H7 (cell line): ENCODE measurements at regions not wholly inside any gene's neighbourhood (a gene's known extent, or its start where the extent isn't known, plus 50 kb on each side); places are given as distances from the start of the nearest gene placed in this dataset.

Source experiments
- DNase-seq: peaks from one replicate; pipeline ENCODE4 v3.0.0; 2012
- H3K27me3 ChIP-seq: 2 replicates; pipeline ENCODE4 v1.6.0; 2011; ENCODE audit warnings: mild to moderate bottlenecking, low read length; ENCODE audit not compliant: control insufficient read depth, insufficient read depth
- H3K36me3 ChIP-seq: replicated peaks from 2 replicates; pipeline ENCODE4 v1.5.1; 2011; ENCODE audit warnings: low read length; ENCODE audit not compliant: control insufficient read depth, insufficient read depth
- H3K4me3 ChIP-seq: 2 replicates; pipeline ENCODE4 v1.5.1; 2011; ENCODE audit warnings: low read depth, mild to moderate bottlenecking, control low read depth, low read length, moderate library complexity; ENCODE audit not compliant: insufficient read depth

DNA sequence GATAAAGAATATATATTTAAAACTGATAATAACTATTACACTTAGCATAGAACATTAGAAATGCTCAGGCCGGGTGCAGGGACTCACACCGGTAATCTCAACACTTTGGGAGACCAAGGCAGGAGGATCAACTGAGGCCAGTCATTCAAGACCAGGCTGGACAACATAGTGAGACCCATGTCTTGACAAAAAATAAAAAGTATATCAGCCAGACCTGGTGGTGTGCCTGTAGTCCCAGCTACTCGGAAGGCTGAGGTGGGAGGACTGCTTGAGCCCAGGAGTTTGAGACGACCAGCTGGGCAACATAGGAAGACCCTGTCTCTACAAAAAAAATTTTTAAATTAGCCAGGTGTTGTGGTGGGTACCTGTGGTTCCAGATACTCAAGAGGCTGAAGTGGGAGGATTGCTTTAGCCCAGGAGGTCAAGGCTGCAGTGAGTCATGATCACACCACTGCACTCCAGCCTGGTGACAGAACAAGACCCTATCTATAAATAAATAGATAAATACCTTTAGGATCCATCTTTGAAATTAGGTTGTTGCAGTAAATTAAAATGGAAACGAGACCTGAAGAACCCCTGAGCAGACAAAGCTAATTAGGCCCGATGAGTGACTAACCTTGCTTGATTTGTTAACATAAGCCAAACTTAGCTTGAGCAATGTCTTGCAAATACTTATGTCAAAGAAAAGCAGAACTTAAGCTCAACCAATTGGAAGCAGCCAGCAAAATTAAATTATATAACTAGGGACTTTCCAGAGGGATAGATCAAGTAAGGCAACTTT lies 75.8 kb upstream of the E2F3 start:
- Histone ChIP-seq H3K36me3 (no peaks in the 10 kb centered on the region), H3K27me3 (no peaks in the 10 kb centered on the region), H3K4me3 (no peak overlapping the region)
- DNase-seq, result no peak

DNA sequence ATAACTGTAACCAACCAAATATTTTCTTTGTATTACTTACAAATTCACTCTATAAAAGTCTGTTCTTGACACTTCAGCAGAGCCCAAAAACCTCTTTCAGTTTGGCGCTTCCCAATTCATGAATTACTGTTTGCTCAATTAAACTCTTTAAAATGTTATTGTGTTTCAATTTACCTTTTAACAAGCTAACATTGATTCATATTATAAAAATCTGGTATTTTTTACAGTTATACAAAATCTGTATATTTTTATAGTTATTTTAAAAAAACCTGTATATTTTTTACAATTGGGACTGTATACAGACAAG lies 75.3 kb upstream of the E2F3 start:
- DNase-seq, result no peak
- no peak overlapping the region for H3K4me3 ChIP-seq

DNA sequence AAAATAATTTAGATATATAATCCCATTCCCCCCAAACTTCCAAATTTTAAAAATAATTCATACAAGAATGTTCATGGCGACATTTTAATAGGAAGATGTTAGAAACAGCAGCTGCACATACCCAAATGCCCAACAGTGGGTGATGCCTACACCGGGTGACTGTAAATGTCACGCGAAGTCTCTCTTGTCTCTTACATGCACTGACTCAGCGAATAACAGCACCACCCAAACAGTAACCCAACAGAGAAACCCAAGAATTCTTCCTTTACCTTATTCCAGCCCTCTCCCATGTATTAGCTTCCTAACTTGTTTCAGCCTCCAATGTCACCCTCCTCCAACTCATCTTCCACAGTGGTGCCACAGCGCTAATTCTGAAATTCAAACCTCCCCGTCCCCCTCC lies 74.5 kb upstream of the E2F3 start:
- no peak for DNase-seq
- H3K36me3 ChIP-seq, result no peaks in the 10 kb centered on the region
- H3K27me3 ChIP-seq, result no peaks in the 10 kb centered on the region
- no peak overlapping the region for H3K4me3 ChIP-seq

More for the DNA sequence above, 75.3 kb upstream of the E2F3 start:
- Histone ChIP-seq H3K36me3 (no peaks in the 10 kb centered on the region), H3K27me3 (no peaks in the 10 kb centered on the region)

DNA sequence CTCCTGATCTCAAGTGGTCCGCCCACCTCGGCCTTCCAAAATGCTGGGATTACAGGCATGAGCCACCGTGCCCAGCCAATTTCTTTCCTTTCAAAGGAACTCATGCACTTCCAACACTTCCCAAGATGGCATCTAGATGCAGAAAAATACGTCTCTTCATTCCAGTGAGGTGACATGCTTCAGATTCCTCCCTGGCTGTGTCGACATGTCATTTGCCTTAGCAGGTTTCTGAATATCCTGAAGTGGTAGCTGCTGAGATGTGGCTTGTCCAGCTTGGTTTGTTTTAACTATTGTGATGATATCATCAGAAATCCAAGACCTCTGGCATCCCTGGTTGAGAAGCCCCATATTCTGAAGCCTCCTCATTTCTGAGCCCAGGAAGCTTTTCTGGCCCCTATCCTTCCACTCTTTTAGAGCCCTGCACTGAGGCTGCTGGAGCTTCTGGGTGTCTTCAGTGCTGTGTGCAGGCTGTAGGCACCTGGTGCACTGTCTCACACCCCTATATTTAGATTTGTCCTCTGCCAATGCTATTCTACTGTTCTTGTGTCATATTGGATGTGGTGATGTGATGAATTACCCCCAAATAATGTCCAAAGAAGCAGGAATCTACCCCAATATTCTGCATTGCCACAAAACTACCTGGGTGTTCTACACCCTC lies 73.3 kb upstream of the E2F3 start:
- DNase-seq, result no peak
- no peaks in the 10 kb centered on the region for H3K36me3 ChIP-seq
- H3K4me3 ChIP-seq, result no peak overlapping the region
- no peaks in the 10 kb centered on the region for H3K27me3 ChIP-seq

DNA sequence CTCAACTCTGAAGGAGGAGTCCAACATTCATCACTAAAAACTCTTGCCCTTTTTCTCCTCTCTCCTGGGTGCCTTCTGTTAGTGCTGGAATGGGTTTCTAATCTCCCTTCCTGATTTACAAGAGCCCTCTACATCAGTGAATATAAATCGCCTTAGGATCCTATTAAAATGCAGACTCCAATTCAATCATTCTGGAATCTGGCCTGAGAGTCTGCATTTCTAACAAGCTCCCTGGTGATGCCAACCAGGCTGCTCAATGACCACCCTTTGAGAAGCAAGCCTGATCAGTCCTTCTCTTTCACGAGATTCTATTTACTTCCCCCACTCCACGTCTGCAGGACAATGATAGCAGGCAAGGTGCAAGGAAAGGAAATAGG lies 72.8 kb upstream of the E2F3 start:
- H3K27me3 ChIP-seq, result no peaks in the 10 kb centered on the region
- no peak for DNase-seq
- no peak overlapping the region for H3K4me3 ChIP-seq
- no peaks in the 10 kb centered on the region for H3K36me3 ChIP-seq

DNA sequence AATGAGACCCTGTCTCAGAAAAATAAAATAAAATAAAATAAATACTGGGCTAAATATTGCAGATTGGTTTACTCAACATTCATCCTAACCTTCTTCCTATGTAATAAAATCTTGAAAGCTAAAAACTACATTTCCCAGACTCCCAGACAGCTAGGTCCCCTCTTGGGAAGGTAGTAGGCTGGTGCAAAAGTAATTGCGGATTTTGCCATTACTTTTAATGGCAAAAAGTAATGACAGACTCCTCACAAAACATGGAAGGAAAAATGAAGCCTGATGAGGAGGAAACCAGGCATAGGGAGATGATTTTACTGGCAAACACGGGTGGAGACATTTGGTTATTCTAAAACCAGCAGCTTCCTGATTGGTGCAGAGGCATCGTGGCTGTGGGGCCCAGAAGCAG lies 70.6 kb upstream of the E2F3 start:
- Histone ChIP-seq H3K27me3 (no peaks in the 10 kb centered on the region), H3K36me3 (no peaks in the 10 kb centered on the region), H3K4me3 (no peak overlapping the region)
- DNase-seq, result no peak

DNA sequence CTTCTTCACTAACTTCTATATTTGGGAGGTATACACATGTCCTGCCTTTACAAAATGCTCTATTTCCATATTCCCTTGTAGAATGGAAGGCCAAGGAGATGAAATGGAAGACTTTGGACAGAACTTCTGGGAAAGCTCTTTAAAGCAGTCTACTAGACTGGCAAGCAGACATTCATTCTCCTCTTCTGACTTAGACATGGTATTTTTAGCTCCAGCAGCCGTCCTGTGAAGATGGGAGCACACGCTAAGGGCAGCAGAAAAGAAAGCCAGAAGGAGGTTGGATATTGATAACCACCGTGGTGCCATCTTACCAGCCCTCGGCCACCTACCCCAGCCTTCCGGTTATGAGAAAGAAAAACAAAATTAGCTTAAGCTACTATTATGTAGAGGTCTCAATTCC lies 70.1 kb upstream of the E2F3 start:
- DNase-seq, result no peak
- H3K36me3 ChIP-seq, result no peaks in the 10 kb centered on the region
- H3K4me3 ChIP-seq, result no peak overlapping the region
- H3K27me3 ChIP-seq, result no peaks in the 10 kb centered on the region

DNA sequence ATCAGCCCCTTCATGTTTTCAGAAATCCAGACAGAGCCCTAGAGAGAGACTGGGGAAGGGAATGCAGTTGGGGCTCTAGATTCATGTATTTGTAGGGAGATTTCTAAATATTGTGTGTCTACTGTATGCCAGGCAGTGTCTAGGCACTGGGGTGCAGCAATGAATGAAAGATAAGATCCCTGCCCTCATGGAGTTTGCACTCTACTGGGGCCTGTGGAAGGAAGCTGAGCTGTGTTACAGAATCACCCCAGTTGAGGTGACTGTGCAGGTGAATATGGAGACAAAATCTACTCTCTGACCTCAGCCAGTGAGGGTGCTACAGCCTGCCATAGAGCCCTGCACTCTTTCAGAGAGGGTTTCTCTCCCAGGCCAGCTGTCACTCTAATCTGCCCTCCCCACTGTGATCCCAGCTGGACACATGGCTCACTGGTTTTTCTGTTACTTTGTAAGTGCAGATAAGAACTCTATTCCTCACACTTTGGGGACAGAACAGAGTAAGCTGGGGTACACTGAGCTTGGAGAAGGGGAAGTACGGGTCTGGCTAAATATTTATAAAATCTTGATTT lies 69.2 kb upstream of the E2F3 start:
- Histone ChIP-seq H3K4me3 (no peak overlapping the region), H3K36me3 (no peaks in the 10 kb centered on the region), H3K27me3 (no peaks in the 10 kb centered on the region)
- DNase-seq, result no peak

DNA sequence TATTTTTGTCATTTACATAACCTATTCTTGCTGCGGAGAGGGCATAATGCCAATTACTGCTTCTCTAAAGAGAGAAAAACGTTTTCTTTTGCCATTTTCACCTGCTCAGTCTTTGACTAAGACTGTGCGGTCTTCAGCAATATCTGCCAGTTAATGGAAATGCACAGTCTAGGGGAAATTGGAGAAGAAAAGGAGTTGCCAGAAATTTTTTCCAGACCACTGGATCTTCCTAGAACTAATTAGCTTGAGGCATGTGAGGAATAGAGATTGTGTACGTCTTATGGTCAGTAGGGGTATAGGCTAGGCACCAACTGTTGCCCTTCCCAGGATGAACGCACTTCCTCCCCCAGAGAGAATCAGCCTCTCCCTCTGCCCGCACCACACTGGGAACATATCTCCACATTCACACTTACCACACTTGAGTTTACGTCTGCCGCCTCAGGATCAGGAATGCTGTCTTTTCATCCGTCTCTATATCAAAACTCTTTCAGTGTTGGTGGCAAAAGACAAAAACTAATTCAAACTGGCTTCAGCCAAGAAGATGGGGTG lies 67.9 kb upstream of the E2F3 start:
- DNase-seq, result no peak
- no peak overlapping the region for H3K4me3 ChIP-seq
- H3K36me3 ChIP-seq, result no peaks in the 10 kb centered on the region
- no peaks in the 10 kb centered on the region for H3K27me3 ChIP-seq

DNA sequence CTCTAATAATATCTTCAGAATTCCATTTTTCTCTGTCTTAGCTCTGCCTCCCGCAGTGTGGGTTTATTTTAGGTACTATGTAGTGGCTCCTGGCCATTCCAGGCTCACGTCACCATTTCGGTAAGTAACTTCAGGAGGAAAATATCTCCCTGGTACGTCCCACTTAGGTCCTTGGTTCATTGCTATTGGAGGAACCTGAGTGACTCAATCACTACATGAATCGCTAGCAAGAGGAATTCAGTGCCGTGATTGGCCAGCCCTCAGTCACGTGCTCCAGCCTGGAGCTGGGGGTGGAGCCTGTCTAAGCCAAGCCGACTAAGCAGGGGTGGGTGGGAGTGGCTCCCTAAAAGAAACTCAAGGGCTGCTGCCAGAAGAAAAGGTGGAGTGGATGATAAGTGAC lies 67.3 kb upstream of the E2F3 start:
- no peaks in the 10 kb centered on the region for H3K36me3 ChIP-seq
- no peak overlapping the region for H3K4me3 ChIP-seq
- peak; percentile 37 for DNase-seq
- no peaks in the 10 kb centered on the region for H3K27me3 ChIP-seq

DNA sequence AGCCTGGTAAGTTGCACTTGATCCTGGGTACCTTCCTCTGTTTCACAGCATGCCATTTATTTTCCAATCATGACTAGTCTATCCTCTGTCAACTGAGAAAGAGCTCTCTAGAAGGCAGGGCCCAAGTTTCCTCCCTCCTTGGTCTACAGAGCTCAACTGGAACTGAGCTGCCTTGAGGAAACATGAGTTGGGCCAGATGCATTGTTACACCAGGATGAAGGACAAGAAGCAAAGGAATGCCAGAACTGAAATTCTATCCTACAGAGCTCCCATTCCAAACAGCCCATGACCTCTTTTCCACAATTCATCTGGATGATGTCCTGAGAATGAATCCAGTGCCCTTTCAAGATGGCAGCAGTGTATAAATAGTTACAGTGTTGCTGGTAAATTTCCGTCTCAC lies 66.7 kb upstream of the E2F3 start:
- no peaks in the 10 kb centered on the region for H3K36me3 ChIP-seq
- no peaks in the 10 kb centered on the region for H3K27me3 ChIP-seq
- DNase-seq, result no peak
- no peak overlapping the region for H3K4me3 ChIP-seq

DNA sequence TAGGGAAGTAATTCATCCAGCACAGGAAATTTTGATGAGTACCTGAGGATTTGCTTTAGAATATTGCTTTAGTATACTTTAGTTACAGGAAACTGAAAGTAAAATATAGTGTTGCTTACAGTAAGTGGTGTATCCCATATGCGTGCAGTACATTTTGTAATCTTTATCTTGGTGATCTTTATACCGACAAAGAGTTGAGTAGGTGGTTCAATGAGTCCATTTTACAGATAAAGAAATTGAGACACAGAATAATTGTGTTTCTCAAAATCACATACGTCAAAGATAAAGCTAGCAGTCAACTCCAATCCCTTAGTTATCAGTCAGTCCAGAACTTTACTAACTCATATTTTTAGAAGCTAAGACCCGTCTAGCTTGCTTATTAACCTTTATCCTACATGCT lies 65.8 kb upstream of the E2F3 start:
- no peak overlapping the region for H3K4me3 ChIP-seq
- no peak for DNase-seq
- no peaks in the 10 kb centered on the region for H3K27me3 ChIP-seq
- H3K36me3 ChIP-seq, result no peaks in the 10 kb centered on the region

DNA sequence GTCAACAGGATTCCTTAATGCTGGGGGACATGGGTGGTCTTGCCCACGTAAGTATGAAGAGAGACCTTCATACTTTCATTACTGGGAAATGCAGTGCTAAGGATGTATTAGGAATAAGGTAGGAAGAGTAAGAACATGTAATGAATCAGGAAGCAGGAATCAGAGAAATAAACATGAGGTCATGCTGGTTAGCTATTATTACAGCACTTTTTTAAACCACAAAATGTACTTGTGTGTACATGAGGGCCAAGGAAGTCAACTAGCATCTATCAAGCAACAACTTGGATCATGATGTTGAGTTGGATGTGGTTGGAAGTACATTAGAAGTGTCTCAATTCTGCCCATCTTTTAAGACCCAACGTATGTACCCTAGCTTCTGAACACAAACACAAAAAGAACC lies 63.5 kb upstream of the E2F3 start:
- Histone ChIP-seq H3K36me3 (no peaks in the 10 kb centered on the region), H3K4me3 (no peak overlapping the region), H3K27me3 (no peaks in the 10 kb centered on the region)
- no peak for DNase-seq

DNA sequence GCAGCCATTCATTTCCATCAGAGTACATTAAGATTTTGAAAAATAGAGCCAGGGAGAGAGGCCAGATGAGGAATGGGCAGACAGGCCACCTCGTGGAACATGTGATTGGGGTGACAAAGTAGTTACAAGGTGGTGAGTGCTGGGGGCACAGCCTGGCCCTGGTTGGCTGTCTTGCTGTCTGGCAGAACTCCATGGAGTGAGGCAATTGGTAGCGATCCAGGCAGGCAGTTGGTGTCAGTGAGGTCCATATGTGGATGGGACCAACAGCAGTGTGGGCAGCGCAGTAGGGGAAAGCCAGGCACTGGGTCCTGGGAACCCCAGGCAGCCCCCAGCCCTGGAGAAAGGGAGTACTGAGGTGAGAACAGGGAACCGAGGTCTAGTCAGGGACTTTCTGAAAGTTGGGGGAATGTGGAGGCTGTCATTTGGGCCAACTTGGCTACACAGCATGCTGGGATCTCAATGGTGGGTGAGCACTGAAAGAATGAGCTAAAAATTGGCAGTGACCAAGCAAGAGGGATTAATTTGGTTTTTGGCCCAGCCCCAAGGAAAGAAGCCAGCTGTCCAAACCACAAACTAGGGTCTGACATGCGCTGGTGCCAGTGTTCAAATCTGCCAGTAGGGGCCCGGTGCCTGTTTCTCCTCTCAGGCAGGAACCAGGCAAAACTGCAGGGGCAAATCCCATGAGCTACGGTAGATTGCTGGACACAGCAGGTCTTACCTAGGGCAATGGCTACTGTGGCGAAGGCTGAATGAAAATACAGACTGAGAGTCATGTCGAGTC lies 61.4 kb upstream of the E2F3 start:
- Histone ChIP-seq H3K36me3 (no peaks in the 10 kb centered on the region), H3K27me3 (no peaks in the 10 kb centered on the region), H3K4me3 (no peak overlapping the region)
- peak; percentile 37 for DNase-seq

DNA sequence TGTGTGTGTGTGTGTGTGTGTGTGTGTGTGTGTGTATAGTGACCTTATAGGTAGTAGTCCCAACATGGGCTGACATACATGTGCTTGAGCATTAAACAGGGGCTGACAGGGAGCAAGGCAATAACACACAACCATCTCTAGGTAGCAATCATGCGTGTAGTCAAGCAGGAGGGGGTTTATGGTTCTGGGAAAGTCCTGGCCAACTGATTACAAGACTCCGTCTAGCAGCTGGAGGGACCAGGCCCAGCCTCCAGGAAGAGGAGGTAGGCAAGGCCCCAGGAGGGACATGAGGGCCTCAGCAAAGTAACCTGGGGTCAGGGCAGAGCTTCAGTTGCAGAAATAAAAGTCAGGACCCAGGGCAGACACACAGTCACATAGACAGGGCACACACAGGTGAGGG lies 60.6 kb upstream of the E2F3 start:
- H3K4me3 ChIP-seq, result no peak overlapping the region
- no peak for DNase-seq
- no peaks in the 10 kb centered on the region for H3K27me3 ChIP-seq
- H3K36me3 ChIP-seq, result no peaks in the 10 kb centered on the region
